HG03280 (cell line): ENCODE measurements at regions not wholly inside any gene's neighbourhood (a gene's known extent, or its start where the extent isn't known, plus 50 kb on each side); places are given as distances from the start of the nearest gene placed in this dataset.
"Not testable (repeated sequence)": the region's sequence is repeated elsewhere in the genome, so short reads cannot be mapped to it uniquely, and the experiment has no call there.

Experiments
- ATAC-seq: cut with Tn5 transposase; IDR thresholded peaks from one replicate; pipeline ENCODE4 v1.9.1; 2021; ENCODE audit warnings: mild to moderate bottlenecking, moderate library complexity; ENCODE audit not compliant: unreplicated experiment

- ATAC-seq, result no peak
Observed at GRCh38 chr1:30120245-30121000, 603.0 kb downstream of the MATN1 start.

DNA sequence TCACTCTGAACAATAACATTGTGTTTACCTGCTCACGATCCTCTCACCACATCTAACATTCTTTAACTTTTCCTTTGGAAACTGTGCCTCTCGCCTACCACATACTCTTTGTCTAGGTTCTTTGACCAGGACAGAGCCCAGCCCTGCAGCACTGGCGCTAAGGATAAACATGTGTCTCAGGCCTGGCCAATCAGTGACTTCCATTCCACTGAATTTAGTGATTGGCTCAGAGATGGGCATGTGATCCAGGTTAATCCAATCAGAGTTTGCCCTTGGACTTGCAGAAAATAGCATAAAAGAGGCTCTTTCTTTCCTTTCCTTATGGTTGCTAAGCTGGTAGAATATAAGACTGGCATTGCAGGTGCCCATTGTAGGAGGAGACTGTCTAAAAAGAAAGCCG, 605.7 kb downstream of the MATN1 start:
- no peak for ATAC-seq

DNA sequence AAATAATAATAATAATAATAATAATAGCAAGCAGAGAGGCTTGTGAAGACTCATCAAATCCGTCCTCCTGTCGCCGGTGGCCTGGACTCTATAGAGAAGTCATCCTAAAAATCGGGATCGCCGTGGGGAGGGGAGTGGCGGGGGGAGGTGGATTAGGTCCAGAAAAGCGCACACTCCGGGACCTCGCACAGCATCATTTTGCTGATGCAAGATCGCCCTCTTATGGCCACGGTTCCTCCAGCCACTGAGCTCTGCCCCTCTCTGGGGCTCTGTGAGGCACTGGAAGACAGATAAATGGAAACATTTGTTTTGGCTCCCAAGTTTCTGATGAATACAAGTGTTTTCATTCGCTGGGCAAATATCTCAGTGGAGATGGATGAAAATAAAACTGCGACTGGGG, 612.0 kb downstream of the MATN1 start:
- no peak for ATAC-seq

GRCh38 chr1:30110846-30111245, 612.5 kb downstream of the MATN1 start:
- ATAC-seq, result no peak

DNA sequence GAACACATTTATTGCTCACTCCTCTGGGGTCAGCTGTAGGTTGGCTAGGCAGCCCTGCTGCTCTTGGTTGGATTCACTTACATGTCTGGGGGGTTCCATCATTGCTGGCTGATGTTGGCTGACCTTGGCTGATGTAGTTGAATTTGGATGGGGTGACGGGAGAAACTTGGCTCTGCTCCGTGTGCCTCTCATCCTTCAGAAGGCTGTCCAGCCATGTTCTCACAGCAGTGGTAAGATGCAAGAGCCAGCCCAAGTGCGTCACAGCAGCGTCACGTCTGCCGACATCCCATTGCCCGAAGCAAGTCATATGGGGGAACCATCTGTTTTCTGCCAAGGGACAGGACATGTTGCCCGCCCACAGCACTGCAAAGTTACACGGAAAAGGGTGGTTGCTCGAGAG, 613.5 kb downstream of the MATN1 start:
- ATAC-seq, result no peak

DNA sequence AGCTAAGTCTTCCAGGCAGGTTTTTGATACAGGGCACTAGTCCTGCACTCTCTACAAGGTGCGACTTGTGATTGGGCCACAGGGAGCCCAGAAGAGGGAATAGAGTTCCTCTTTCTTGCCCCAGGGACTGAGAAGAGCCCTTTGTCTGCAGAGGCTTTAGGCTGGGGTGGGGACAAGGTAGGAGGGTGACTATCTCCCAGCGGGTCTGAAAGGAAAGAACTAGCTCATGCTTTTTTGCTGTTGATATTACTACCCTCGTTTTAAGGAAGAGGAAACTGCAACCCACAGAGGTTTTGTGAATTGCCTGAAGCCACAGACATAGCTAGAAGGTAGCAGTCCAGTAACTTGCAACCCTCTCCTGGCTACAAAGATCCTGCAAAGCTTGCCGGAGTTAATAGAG, 615.2 kb downstream of the MATN1 start:
- no peak for ATAC-seq

DNA sequence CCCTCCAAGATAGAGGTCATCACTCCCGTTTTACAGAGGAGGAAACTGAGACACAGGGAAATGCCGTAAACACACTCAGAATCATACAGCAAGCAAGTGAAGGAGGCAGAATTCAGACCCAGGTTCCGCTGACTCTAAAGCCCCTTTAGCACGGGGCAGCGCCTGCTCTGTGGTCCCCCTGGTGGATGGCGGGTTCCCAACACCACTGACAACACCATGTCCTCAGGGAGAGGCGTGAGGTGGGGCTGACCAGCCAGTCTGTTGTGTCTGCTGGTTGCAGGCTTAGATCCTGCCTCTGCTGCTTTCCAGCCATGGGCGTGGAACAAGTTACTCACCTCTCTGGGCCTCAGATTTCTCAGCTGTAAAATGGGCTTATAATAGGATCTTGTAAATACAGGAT, 617.3 kb downstream of the MATN1 start:
- no peak for ATAC-seq

GRCh38 chr1:30104551-30104950, 618.8 kb downstream of the MATN1 start:
- no peak for ATAC-seq

DNA sequence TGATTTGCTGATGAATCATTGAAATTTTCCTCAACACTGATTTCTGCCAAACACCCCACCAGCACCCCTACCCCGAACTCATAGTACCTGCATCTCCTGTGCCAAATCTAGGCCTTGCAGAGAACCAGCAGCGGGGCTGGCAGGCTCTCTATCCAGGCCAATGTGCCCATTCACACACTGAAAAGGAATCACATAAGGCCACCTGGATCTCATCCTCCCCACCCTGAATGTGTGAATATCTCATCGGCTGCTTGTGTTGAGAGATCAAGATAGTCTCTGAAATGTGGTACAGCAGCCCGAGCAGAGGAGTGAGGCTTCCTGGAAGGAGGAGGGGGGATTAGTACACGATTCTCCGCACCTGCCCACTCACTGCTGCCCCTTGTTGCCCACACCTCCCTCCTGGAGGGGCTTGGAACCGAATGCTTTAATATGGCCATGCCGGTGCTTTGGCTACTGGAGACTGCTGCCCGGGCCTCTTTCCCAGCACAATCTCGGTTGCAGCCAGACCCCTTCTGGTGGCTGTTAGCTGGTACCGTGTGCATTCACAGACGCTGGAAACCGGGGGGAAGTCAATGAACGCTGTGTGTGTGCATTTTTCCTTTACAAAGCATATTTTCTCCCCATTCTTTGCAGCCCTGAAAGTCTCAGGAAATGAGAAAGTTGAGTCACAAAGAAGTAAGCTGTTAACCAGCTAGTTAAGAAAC, 619.5 kb downstream of the MATN1 start:
- no peak for ATAC-seq

DNA sequence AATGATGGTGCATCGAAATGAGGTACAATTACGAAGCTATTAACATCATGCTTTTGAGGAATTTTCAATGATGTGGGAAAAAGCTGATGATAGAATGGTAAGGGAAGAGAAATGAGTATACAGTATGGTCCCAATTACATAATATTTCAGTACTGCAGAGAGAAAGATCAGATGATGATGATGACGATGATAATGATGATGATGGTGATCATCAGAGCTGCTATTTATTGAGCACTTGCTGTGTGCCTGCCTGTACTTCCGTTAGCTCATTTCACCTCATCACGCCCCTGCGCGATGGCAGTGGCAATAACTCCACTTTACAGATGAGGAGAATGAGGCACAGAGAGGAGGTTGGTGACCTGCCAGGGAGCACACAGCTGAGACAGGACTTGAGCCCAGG, 620.8 kb downstream of the MATN1 start:
- no peak for ATAC-seq

DNA sequence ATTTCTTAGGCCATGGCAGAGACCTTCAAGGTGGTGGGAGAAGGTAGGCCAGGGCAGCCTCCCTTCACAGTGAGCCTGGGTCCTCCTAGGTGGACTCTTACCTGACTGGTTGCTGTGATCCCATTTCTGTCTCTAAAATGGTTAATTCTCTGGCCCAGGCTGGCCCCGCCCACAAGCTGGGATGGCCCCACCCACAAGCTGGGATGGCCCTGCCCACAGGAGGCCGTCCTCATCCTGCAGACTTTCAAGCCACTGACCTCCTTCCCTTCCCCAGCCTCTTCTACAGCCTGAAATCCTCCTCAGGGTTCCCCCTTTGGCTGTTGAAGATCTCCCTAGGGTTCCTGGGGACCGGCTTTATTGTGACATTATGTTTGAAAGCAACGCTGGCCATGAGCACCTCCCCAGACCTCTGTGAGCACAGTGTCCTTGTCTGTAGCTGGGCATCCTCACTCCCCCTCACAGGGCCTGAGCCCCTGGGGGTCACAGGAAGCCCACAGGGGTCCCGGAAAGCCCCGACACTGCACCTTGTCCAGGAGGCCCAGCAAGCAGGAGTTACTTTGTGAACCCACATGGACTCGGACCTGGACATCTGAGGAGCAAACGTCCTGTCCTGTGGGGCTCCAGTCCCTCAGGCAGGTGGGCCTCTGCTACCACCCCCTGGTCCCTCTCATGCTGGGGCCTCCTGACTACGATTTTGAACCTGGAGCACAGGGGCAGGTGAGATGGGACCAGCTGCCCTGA, 621.7 kb downstream of the MATN1 start:
- ATAC-seq, result no peak

DNA sequence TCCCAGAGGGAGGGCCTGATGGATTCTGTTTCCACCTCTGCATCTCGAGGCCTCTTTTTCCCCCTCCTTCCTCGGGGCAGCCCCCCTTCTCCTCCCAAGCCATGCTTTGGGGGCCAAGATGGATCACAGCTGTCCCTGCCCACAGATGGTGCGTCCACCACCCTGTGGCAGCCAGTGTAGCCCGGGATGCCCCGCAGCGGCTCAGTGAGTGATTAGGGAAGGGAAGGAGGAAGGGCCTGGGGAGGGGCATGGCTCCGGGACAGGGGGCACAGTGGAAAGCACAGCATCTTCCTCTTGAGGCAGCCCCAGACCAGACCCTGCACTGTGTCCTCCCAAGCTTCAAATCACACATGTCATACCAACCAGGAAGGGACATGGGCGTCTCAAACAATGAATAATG, 622.4 kb downstream of the MATN1 start:
- ATAC-seq, result no peak

DNA sequence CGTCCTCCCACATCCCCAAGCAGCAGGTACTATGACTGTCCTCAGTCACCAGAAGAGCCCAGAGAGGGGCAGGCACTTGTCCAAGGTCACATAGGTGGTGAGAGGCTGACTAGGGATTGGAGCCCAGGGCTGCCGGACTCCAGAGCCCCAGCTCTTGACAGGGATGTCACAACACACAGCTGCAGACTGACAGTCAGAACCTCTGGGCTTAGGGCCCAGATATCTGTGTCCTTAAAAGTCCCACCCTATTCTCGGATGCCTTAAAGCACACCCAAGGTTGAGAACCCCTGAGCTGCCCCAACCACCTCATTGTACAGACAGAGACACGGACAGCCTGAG, 622.9 kb downstream of the MATN1 start:
- ATAC-seq, result no peak

DNA sequence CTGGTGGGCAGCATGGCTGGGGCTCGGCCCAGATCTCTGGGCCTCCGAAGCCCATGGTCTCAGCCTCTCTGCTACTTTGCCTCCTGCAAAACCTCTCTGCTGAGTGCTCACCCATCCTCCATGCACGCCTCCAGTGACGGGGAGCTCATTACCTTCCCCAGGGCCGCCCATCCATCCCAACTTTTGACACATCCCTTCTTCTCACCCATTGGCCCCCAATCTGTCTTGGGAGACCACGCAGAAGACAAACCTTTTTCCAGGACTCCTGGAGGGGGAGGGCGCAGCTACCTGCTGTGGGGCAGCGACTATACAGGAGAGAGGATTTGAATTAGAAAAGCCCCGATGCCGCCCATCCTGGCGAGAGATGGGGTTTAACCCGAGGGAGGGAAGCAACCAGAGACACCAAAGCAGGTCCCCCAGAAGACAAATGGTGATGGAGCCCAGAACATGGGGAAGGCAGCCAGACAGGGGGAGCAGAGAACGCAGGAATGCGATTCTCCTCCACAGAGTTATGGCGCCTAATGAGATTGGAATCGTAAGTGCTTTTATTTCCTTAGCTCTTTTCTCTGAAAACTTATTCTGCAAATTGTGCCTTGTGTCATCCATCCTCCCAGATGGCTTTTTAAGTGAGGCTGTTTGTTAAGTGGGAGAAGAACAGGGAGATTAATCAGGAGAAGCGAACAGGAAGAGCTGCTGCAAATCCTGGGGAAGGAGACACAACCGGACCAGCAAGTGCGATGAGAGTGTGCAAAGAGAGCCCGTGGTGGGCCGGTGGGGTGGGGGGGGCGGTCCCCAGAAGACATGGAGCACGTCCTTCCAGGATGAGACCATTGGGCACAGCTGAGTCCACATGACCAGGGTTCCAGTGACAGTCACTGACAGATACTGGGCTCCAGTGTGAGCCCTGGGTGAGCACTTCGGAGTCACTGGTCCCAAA, 623.5 kb downstream of the MATN1 start:
- no peak for ATAC-seq

- not testable (repeated sequence) for ATAC-seq
Observed at GRCh38 chr1:30097851-30098250, 625.5 kb downstream of the MATN1 start.

- no peak for ATAC-seq
Observed at GRCh38 chr1:30095451-30096025, 627.8 kb downstream of the MATN1 start.

DNA sequence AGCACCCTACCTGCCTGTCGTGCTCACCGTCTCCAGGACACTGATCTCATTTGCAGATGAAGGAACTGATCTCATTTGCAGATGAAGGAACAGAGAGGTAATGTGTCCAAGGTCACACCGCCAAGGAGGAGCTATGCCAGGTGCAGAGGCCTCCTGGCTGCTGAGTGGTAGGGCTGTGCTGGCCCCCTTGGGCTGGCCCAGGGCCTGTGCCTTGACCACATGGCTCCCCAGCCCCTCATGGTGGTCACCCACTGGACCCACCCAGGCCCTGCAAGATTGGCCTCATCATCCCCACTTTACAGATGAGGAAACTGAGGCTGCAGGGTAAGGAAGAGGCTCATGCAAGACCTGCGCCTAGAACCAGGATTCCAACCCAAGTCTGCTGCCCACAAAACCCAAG, 628.3 kb downstream of the MATN1 start:
- ATAC-seq, result no peak

GRCh38 chr1:30092051-30092858, 631.1 kb downstream of the MATN1 start:
- ATAC-seq, result no peak

DNA sequence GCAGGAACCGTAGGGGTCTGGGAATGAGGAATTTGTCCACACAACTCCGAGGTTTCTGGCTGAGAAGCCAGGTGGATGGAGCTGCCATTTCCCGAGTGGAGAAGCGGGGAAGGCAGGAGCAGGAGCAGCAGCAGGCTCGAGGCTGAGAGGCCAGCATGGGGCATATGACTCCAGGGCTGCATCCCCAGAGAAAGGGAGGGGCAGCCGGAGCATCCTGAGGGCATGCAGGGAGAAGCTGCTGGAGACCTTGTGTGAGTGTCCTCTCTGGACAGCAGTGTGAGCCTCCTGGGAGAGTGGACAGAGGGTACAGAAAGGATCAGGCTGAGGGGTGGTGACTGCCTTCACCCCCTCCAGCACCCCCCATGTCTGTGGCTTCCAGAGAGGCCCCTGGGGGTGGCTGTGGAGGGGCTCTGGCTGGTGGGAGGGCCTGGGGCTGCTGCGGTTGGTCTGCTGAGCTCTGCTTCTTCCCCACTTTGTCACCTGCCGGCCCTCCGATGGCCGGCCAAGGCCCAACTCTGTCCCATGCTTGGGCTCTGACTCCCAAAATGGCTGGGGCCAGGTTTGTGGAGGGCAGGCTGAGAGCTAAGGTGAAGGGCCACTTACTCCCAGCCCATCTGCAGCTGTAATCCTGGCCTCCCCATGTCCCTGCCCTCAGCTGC, 633.1 kb downstream of the MATN1 start:
- no peak for ATAC-seq
